ENCODE measurements at regions not wholly inside any gene's neighbourhood (a gene's known extent, or its start where the extent isn't known, plus 50 kb on each side); places are given as distances from the start of the nearest gene placed in this dataset.
"Not testable (repeated sequence)": the region's sequence is repeated elsewhere in the genome, so short reads cannot be mapped to it uniquely, and the experiment has no call there.

DNA sequence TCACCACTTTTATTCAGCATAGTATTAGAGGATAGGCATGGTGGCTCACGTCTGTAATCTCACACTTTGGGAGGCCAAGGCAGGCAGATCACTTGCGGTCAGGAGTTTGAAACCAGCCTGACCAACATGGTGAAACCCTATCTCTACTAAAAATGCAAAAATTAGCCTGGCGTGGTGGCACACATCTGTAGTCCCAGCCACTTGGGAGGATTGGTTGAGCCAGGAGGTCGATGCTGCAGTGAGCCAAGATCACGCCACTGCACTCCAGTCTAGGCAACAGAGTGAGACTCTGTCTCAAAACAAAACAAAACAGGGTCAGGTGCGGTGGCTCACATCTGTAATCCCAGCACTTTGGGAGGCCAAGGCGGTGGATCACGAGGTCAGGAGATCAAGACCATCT is 190.3 kb upstream of the SFSWAP start:
- TF ChIP-seq BHLHE40 (IDR thresholded peaks at IDR 0.05; ENCODE audit: borderline replicate concordance); FOXA1 (IDR thresholded peaks at IDR 0.05); SP1 (IDR thresholded peaks at IDR 0.05); TARDBP (IDR thresholded peaks at IDR 0.05); FOXM1 (IDR thresholded peaks at IDR 0.05; ENCODE audit: borderline replicate concordance); PKNOX1 (IDR thresholded peaks at IDR 0.05): not testable (repeated sequence)
